ENCODE measurements at regions not wholly inside any gene's neighbourhood (a gene's known extent, or its start where the extent isn't known, plus 50 kb on each side); places are given as distances from the start of the nearest gene placed in this dataset.
A peak's percentile ranks its signal among the peaks of the same experiment; 100 is the strongest.
"Not testable (repeated sequence)": the region's sequence is repeated elsewhere in the genome, so short reads cannot be mapped to it uniquely, and the experiment has no call there.

- DNase-seq; intact Hi-C loops (cut with micrococcal nuclease): not testable (repeated sequence)
- ATAC-seq, result peak; percentile 92
Measured at GRCh38 chr4:49149006-49149975, 163.2 kb downstream of the CWH43 start.

GRCh38 chr4:49150351-49151083 is 164.4 kb downstream of the CWH43 start:
- DNase-seq; intact Hi-C loops (cut with micrococcal nuclease): not testable (repeated sequence)
- peak; percentile 35 for ATAC-seq

GRCh38 chr4:49153011-49153410 is 166.9 kb downstream of the CWH43 start:
- DNase-seq; intact Hi-C loops (cut with micrococcal nuclease): not testable (repeated sequence)
- ATAC-seq, result peak; percentile 29

- intact Hi-C loops (cut with micrococcal nuclease); DNase-seq: not testable (repeated sequence)
- peak; percentile 79 for ATAC-seq
Measured at GRCh38 chr4:49154308-49155103, 168.4 kb downstream of the CWH43 start.

- ATAC-seq; intact Hi-C loops (cut with micrococcal nuclease); DNase-seq: not testable (repeated sequence)
Measured at GRCh38 chr4:49155270-49155669, 169.2 kb downstream of the CWH43 start.

- peak; percentile 32 for ATAC-seq
- intact Hi-C loops (cut with micrococcal nuclease); DNase-seq: not testable (repeated sequence)
Measured at GRCh38 chr4:49156309-49156708, 170.2 kb downstream of the CWH43 start.

- intact Hi-C loops (cut with micrococcal nuclease); ATAC-seq; DNase-seq: not testable (repeated sequence)
Measured at GRCh38 chr4:49157630-49158029, 171.6 kb downstream of the CWH43 start.

GRCh38 chr4:49161111-49161541 is 175.1 kb downstream of the CWH43 start:
- intact Hi-C loops (cut with micrococcal nuclease); ATAC-seq: not testable (repeated sequence)
- DNase-seq, result peak; percentile 12

- not testable (repeated sequence) for DNase-seq, ATAC-seq
Measured at GRCh38 chr4:49164916-49165315, 178.8 kb downstream of the CWH43 start.

GRCh38 chr4:49177847-49178246 is 191.8 kb downstream of the CWH43 start:
- DNase-seq; intact Hi-C loops (cut with micrococcal nuclease); ATAC-seq: not testable (repeated sequence)

More at GRCh38 chr4:49164916-49165315, 178.8 kb downstream of the CWH43 start:
- intact Hi-C loops (cut with micrococcal nuclease), result not testable (repeated sequence)

GRCh38 chr4:49181088-49181487 is 195.0 kb downstream of the CWH43 start:
- intact Hi-C loops (cut with micrococcal nuclease); DNase-seq; ATAC-seq: not testable (repeated sequence)

- intact Hi-C loops (cut with micrococcal nuclease); ATAC-seq; DNase-seq: not testable (repeated sequence)
Measured at GRCh38 chr4:49211396-49212194, 225.5 kb downstream of the CWH43 start.

GRCh38 chr4:49213250-49213649 is 227.2 kb downstream of the CWH43 start:
- DNase-seq; intact Hi-C loops (cut with micrococcal nuclease); ATAC-seq: not testable (repeated sequence)

GRCh38 chr4:49213750-49214149 is 227.7 kb downstream of the CWH43 start:
- ATAC-seq; DNase-seq; intact Hi-C loops (cut with micrococcal nuclease): not testable (repeated sequence)

GRCh38 chr4:49214453-49215081 is 228.5 kb downstream of the CWH43 start:
- DNase-seq, result not testable (repeated sequence)

GRCh38 chr4:49215082-49215479 is 229.0 kb downstream of the CWH43 start:
- DNase-seq; ATAC-seq; intact Hi-C loops (cut with micrococcal nuclease): not testable (repeated sequence)

More at GRCh38 chr4:49214453-49215081, 228.5 kb downstream of the CWH43 start:
- ATAC-seq; intact Hi-C loops (cut with micrococcal nuclease): not testable (repeated sequence)

- ATAC-seq; DNase-seq; intact Hi-C loops (cut with micrococcal nuclease): not testable (repeated sequence)
Measured at GRCh38 chr4:49216606-49217005, 230.5 kb downstream of the CWH43 start.
